Fibroblast of lung (primary cell): ENCODE measurements at regions not wholly inside any gene's neighbourhood (a gene's known extent, or its start where the extent isn't known, plus 50 kb on each side); places are given as distances from the start of the nearest gene placed in this dataset.

Experiments used
- DNase-seq, 2 donors: peaks; one replicate each; pipeline versions ENCODE4 v3.0.0 to v3.0.0-alpha.2; 2010; ENCODE audit warnings: low read depth in 2 of 2
- H2AFZ ChIP-seq: 2 replicates; pipeline ENCODE4 v1.5.1; 2012; ENCODE audit warnings: low read length, control low read depth, inconsistent platforms
- H3K27ac ChIP-seq: 2 replicates; pipeline ENCODE4 v1.5.1; 2011; ENCODE audit warnings: low read length, control low read depth; ENCODE audit not compliant: insufficient read depth
- H3K27me3 ChIP-seq: 2 replicates; pipeline ENCODE4 v1.5.1; 2011; ENCODE audit warnings: mild to moderate bottlenecking, low read length; ENCODE audit not compliant: control insufficient read depth, insufficient read depth
- H3K36me3 ChIP-seq: 2 replicates; pipeline ENCODE4 v1.5.1; 2011; ENCODE audit warnings: low read length; ENCODE audit not compliant: control insufficient read depth, insufficient read depth
- H3K4me1 ChIP-seq: 2 replicates; pipeline ENCODE4 v1.5.1; 2011; ENCODE audit warnings: low read length; ENCODE audit not compliant: control insufficient read depth, insufficient read depth; ENCODE audit errors: extremely low read depth
- H3K4me2 ChIP-seq: 2 replicates; pipeline ENCODE4 v1.5.1; 2011; ENCODE audit warnings: low read length, control low read depth; ENCODE audit not compliant: insufficient read depth; ENCODE audit errors: extremely low read depth
- H3K4me3 ChIP-seq, 4 experiments: fragments of 200-600 bp in 1 of 4; sonication (generic) in 1 of 4; replicated peaks in 1 of 4; 2 replicates each; pipeline ENCODE4 v1.5.1; 2011 to 2016; ENCODE audit warnings: low read length in 4 of 4, low read depth in 3 of 4, mild to moderate bottlenecking in 3 of 4, control low read depth in 2 of 4, inconsistent platforms in 1 of 4, mixed read lengths in 1 of 4; ENCODE audit not compliant: insufficient read depth in 1 of 4; ENCODE audit errors: control extremely low read depth in 1 of 4
- H3K79me2 ChIP-seq: 2 replicates; pipeline ENCODE4 v1.5.1; 2012; ENCODE audit warnings: mild to moderate bottlenecking, low read length, inconsistent platforms; ENCODE audit not compliant: control insufficient read depth, insufficient read depth
- H3K9ac ChIP-seq: 2 replicates; pipeline ENCODE4 v1.5.1; 2011; ENCODE audit warnings: mild to moderate bottlenecking, low read length, control low read depth; ENCODE audit not compliant: insufficient read depth
- H3K9me3 ChIP-seq: 2 replicates; pipeline ENCODE4 v1.5.1; 2012; ENCODE audit warnings: low read depth, low read length; ENCODE audit not compliant: control insufficient read depth, insufficient read depth
- H4K20me1 ChIP-seq: 2 replicates; pipeline ENCODE4 v1.5.1; 2011; ENCODE audit warnings: low read length; ENCODE audit not compliant: control insufficient read depth, insufficient read depth; ENCODE audit errors: extremely low read depth
- EZH2 ChIP-seq: IDR thresholded peaks from 2 replicates; pipeline ENCODE4 v1.5.1; 2012; ENCODE audit warnings: low read length, control low read depth, mild to moderate bottlenecking; ENCODE audit errors: missing control alignments
- TF ChIP-seq, protein P1 (sequence below), 2 donors: IDR thresholded peaks in 1 of 2; conservative IDR thresholded peaks in 1 of 2; 1 replicate in 1 of 2; 2 replicates in 1 of 2; pipeline ENCODE4 v1.5.1; 2011 to 2012; ENCODE audit warnings: low read length in 2 of 2, control low read depth in 1 of 2, inconsistent platforms in 1 of 2, low read depth in 1 of 2, mild to moderate bottlenecking in 1 of 2

GRCh38 chr13:33380487-33381079 is 95.0 kb upstream of the STARD13 start:
- no peaks in the 10 kb centered on the region for H3K36me3 ChIP-seq
- no peak overlapping the region for H3K27ac ChIP-seq
- no peaks in the 10 kb centered on the region for H3K79me2 ChIP-seq
- H3K27me3 ChIP-seq: no peaks in the 10 kb centered on the region
- no peaks in the 10 kb centered on the region for H3K4me1 ChIP-seq
- H4K20me1 ChIP-seq: no peaks in the 10 kb centered on the region
- no peak overlapping the region for H2AFZ ChIP-seq
- TF ChIP-seq, protein P1, sequence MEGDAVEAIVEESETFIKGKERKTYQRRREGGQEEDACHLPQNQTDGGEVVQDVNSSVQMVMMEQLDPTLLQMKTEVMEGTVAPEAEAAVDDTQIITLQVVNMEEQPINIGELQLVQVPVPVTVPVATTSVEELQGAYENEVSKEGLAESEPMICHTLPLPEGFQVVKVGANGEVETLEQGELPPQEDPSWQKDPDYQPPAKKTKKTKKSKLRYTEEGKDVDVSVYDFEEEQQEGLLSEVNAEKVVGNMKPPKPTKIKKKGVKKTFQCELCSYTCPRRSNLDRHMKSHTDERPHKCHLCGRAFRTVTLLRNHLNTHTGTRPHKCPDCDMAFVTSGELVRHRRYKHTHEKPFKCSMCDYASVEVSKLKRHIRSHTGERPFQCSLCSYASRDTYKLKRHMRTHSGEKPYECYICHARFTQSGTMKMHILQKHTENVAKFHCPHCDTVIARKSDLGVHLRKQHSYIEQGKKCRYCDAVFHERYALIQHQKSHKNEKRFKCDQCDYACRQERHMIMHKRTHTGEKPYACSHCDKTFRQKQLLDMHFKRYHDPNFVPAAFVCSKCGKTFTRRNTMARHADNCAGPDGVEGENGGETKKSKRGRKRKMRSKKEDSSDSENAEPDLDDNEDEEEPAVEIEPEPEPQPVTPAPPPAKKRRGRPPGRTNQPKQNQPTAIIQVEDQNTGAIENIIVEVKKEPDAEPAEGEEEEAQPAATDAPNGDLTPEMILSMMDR (conservative IDR thresholded peaks at IDR 0.05 in 1 of 2, IDR thresholded peaks at IDR 0.05 in 1 of 2; ENCODE audit: low read depth in 1 of 2, low read length in 2 of 2): no peak
- no peak for TF ChIP-seq EZH2
- H3K9ac ChIP-seq: no peak overlapping the region
- DNase-seq: no peak
- H3K9me3 ChIP-seq: no peaks in the 10 kb centered on the region
- H3K4me2 ChIP-seq: no peak overlapping the region
- no peak overlapping the region for H3K4me3 ChIP-seq

DNA sequence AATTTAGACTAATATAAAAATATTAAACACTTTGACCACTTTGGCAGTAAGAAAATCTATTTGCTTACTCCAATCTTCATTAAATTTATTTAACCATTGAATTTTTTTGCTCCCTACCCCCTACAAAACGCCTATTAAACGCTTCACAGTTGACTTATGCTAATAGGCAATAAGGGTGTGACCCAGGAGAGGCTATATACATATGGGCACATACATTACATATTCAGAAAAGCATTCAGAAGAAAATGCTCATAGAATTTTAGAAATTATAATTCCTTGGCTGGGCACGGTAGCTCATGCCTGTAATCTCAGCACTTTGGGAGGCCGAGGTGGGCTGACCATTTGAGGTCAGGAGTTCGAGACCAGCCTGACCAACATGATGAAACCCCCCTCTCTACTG is 95.6 kb upstream of the STARD13 start:
- Histone ChIP-seq H3K4me3 (no peak overlapping the region), H4K20me1 (no peaks in the 10 kb centered on the region), H3K9ac (no peak overlapping the region), H3K4me1 (no peaks in the 10 kb centered on the region), H3K27ac (no peak overlapping the region), H3K27me3 (no peaks in the 10 kb centered on the region), H2AFZ (no peak overlapping the region), H3K36me3 (no peaks in the 10 kb centered on the region), H3K4me2 (no peak overlapping the region), H3K9me3 (no peaks in the 10 kb centered on the region), H3K79me2 (no peaks in the 10 kb centered on the region)
- no peak for DNase-seq
- TF ChIP-seq, protein P1 (conservative IDR thresholded peaks at IDR 0.05 in 1 of 2, IDR thresholded peaks at IDR 0.05 in 1 of 2; ENCODE audit: low read depth in 1 of 2, low read length in 2 of 2): no peak
- TF ChIP-seq EZH2: no peak

- Histone ChIP-seq H3K9ac (no peak overlapping the region), H4K20me1 (no peaks in the 10 kb centered on the region), H2AFZ (no peak overlapping the region), H3K9me3 (no peaks in the 10 kb centered on the region), H3K27ac (no peak overlapping the region), H3K79me2 (no peaks in the 10 kb centered on the region), H3K4me2 (no peak overlapping the region), H3K27me3 (no peaks in the 10 kb centered on the region), H3K4me1 (no peaks in the 10 kb centered on the region), H3K4me3 (no peak overlapping the region), H3K36me3 (no peaks in the 10 kb centered on the region)
- no peak for DNase-seq
- TF ChIP-seq, protein P1 (conservative IDR thresholded peaks at IDR 0.05 in 1 of 2, IDR thresholded peaks at IDR 0.05 in 1 of 2; ENCODE audit: low read depth in 1 of 2, low read length in 2 of 2): no peak
- no peak for TF ChIP-seq EZH2
Measured at GRCh38 chr13:33381906-33382305, 96.4 kb upstream of the STARD13 start.
